ENCODE measurements at regions not wholly inside any gene's neighbourhood (a gene's known extent, or its start where the extent isn't known, plus 50 kb on each side); places are given as distances from the start of the nearest gene placed in this dataset.
"Not testable (repeated sequence)": the region's sequence is repeated elsewhere in the genome, so short reads cannot be mapped to it uniquely, and the experiment has no call there.

GRCh38 chr3:78455712-78456433 lies 1311.9 kb downstream of the ROBO1 start:
- no peak for DNase-seq

DNA sequence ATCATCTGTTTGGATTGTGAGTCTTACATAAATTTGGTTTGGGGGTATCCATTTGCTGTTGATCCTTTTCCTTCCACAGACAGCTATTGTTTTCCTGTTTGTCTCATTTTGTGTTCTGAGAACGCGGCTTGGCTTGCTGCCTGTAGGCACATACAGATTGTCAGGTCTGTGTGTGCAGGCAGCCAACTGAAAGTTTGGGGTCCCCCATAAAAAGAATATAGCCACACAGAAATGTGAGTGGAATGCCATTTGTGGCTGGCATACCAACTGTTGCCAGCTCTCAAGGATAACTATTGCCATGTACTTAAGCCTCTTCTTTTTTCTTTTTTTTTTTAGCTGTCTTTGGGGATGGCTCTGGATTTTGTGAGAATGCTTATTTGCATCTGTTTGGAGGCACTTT lies 1308.0 kb downstream of the ROBO1 start:
- DNase-seq, result no peak

DNA sequence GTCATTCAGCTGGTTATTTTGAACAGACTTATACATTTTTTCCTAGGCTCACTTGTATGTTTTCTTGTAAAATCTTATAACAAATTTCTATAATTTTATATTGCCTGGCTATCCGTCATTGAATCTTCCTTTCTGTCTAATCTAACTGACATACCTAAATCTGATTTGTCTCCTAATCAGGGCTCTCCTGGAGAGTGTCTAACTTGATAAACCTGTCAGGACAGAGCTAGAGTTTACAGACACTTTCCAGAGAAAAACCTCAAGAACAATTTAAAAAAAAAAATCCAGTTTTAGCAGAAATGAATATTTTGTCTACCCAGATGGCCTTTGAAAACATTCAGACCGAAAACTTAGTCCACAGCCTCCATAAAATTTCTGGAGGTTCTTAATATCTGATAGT lies 1305.8 kb downstream of the ROBO1 start:
- no peak for DNase-seq

DNA sequence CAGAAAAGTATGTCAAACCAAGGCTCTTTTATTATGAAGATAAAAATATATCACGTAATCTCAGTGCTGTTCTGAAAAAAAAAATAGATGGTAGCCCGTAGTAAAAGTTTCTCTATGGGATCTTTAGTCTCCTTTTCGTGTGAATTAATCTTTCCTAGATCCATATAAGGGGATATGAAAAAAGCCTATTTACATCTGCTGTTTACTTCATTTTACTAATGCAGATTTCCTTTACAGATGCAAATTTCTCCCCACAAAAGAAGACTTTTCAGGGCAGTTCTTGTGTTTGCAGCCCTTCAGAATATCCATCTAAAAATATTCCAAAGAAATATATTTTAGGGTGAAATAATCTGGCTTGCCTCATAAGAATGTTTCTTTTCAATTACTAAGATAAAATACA lies 1291.7 kb downstream of the ROBO1 start:
- DNase-seq, result no peak

GRCh38 chr3:78481050-78481449 lies 1286.7 kb downstream of the ROBO1 start:
- DNase-seq, result no peak

DNA sequence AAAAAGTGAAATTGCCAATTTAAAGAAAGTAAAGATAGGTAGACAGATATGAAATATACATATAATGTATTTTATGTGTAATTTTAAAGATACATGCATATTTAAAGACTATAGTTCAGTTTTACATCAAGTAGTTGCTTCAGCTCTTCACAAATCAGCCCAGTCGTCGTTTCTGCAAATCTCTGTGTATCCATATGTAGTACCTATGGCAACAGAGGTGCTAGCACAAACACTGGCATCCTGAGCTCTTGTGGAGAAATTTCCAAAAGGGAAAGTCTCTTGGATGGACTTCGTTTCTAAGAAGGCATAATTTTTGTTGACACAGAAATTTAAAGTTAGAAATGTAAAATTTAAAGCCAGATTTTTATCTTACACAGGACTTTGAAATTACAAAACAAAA lies 1284.7 kb downstream of the ROBO1 start:
- no peak for DNase-seq

GRCh38 chr3:78494851-78495250 lies 1272.9 kb downstream of the ROBO1 start:
- no peak for DNase-seq

GRCh38 chr3:78495301-78495700 lies 1272.5 kb downstream of the ROBO1 start:
- DNase-seq, result no peak

GRCh38 chr3:78496501-78496900 lies 1271.3 kb downstream of the ROBO1 start:
- no peak for DNase-seq

DNA sequence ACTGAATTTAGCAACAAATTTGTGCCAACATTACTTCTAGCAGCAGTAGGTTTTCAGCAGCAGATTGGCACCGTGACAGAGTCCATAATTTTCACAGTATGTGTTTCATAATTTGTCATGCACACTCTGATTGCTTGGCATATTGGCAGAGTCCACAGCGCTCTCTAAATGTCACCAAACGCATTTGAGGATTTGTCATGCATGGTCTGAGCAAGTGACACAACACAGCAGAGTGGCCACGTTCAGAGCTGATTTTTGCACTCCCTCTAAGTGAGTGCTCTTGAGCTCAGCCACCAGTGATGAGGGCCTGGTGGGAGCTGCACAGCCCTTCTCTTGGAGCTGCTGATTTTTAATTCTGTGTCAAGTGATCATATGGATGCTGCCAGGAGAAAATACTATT lies 1270.8 kb downstream of the ROBO1 start:
- no peak for DNase-seq

DNA sequence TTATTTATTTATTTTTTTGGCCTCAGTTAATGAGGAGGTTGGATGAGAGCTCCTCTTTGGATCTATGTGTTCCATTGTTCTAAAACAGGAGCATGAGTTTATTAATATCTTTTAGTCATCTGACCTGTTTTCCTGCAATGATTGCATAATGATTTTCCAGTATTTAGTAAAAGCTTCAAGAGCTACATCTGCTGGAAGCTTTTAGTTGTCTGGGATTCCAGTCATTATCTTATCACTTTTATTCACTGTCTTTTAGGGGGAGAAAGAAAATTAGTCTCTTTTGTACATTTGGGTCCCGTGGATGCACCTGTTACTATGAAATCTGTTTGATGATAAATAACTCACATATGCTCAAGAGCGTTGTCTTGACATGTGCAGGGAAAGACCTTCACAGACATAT lies 1270.0 kb downstream of the ROBO1 start:
- peak; percentile 6 for DNase-seq

DNA sequence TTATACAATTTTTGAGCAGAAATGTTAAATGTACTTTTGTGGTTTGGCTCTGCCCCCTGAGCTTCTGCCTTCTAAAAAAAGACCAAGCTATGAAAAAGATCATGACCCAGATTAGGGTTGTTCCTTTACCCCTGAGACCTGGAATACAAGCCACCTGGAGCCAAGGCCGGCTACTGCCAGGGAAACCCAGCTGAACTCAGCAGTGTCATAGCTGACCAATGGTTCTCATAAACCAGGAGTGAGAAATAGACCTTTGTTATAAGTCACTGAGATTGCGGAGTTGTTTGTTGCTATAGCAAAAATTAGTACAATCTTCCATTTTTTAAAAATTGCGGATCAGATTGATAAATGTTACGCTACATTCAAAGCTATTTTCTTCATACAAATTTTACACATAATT lies 1261.7 kb downstream of the ROBO1 start:
- DNase-seq, result no peak

GRCh38 chr3:78506581-78507195 lies 1261.1 kb downstream of the ROBO1 start:
- DNase-seq, result peak; percentile 65

DNA sequence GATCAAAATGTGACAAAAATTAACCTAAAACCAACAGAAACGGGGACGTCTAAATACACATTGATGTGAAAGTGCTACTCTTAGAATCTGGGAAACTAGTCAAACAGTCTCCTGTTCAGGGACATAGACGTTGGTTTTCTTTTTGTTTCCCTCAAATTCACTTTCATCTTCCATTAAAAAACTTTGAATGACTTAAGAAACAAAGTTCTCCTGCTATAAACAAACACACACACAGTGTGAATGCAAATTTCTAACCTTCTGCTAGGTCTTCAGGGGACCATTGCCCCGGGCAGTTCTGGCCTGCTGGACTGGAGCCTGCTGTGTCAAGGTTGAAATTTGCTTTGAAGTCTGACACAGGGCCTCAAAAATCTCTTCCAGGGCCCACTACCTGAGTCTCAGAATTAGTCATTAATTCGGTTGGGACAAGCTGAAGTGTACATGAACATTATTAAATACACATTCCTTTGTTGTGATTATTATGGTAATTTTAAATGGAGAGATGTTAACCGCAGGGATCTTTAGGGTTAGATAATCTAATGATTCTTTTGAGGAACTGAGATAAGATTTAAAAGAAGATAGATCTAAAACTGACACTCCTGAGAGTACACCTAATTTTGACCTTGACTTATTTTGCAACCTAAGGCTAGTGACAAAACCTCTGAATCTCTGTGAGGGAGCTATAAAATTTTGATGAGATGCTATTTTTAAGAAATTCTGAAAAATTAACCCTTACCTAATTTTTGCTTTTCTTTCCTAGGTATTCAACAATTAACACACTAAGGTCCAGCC lies 1260.4 kb downstream of the ROBO1 start:
- DNase-seq, result peak; percentile 65

- DNase-seq, result no peak
Measured at GRCh38 chr3:78511840-78512239, 1256.0 kb downstream of the ROBO1 start.

GRCh38 chr3:78512786-78513185 lies 1255.0 kb downstream of the ROBO1 start:
- DNase-seq, result not testable (repeated sequence)

DNA sequence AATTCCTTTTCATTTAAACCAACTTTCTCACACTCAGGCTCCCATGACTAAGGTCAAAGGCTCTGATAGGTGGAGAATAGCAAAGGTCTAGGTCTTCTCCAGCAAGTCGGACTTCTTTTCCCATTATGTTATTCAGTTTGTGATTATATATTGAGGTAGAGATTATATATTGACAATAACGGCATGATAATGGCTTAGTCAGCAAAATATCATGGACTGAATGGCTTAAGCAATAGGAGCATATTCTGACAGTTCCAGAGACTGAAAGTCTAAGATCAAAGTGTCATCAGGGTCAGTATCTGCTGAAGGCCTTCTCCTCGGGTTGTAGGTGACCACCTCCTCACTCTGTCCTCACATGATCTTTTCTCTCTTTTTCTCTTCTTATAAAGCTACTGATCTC lies 1251.4 kb downstream of the ROBO1 start:
- DNase-seq, result no peak

DNA sequence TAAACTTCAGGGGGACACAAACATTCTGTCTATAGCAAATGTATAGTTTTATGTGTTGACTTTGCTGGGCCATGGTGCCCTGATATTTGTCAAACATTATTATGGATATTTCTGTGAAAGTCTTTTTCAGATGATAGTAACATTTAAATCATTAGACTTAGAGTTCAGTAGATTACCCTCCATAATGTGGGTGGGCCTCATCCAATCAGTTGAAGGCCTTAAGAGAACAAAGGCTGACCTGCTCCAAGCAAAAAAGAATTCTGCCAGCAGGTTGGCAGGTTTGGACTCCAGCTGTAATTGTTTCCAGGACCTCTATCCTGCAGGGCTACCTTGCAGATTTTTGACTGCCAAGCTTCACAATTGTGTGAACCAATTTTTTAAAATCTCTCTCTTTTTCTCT lies 1250.9 kb downstream of the ROBO1 start:
- no peak for DNase-seq

GRCh38 chr3:78517965-78518364 lies 1249.8 kb downstream of the ROBO1 start:
- no peak for DNase-seq

- DNase-seq, result no peak
Measured at GRCh38 chr3:78519281-78519680, 1248.5 kb downstream of the ROBO1 start.

DNA sequence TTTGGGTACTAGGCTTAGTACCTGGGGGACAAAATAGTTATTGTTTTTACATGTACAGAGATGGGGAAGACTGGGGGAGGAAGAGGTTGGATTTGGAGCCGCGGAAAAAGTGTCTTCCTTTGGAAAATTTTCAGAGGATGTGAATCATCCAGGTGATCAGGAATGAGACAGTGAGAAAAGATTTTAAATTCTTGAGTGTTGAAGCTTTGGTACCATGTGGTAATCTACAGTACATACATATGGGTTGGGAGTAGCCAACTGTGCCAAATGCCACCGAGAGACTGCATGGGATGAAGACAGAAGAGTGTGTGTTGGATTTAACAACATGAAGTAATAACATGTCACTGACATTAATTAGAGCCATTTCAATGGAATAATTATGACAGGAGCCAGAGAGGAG lies 1238.2 kb downstream of the ROBO1 start:
- no peak for DNase-seq

- DNase-seq, result no peak
Measured at GRCh38 chr3:78540485-78540884, 1227.3 kb downstream of the ROBO1 start.

DNA sequence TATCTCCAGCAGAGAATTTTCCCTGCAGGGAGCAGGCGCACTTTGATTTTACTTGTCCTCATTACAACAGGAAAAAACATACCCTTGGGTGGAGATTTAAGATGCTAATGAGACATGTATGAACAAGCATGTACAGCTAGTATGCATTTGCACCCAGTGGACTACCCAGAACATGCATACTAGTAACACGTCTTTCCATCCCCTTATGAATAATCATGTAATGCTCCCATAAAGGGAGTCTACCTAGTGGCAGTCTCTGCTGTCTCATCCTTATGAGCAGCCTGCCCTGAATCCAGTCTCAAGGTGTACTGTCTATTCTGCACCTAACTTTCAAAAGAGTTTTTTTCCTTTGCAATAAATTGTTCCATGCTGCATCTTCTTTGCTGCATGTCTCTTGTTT lies 1222.0 kb downstream of the ROBO1 start:
- DNase-seq, result no peak

All from kidney glomerular epithelial cell (primary cell).